Ascending aorta (tissue), 2 donors: ENCODE measurements at regions not wholly inside any gene's neighbourhood (a gene's known extent, or its start where the extent isn't known, plus 50 kb on each side); places are given as distances from the start of the nearest gene placed in this dataset.

Experiments
- DNase-seq, 2 donors: peaks; one replicate each; pipeline ENCODE4 v3.0.0-alpha.2; 2019; ENCODE audit warnings: low spot score in 2 of 2
- H3K27ac ChIP-seq, 2 donors: fragments of 200-600 bp; sonication (generic); one replicate each; pipeline ENCODE4 v1.5.1; 2016 to 2017; ENCODE audit warnings: mild to moderate bottlenecking in 1 of 2
- H3K27me3 ChIP-seq: fragments of 200-600 bp; sonication (generic); one replicate; pipeline ENCODE4 v1.5.1; 2017
- H3K36me3 ChIP-seq, 2 donors: fragments of 200-600 bp; sonication (generic); one replicate each; pipeline ENCODE4 v1.5.1; 2016
- H3K4me1 ChIP-seq, 2 donors: fragments of 200-600 bp; sonication (generic); one replicate each; pipeline ENCODE4 v1.5.1; 2016 to 2017; ENCODE audit warnings: mild to moderate bottlenecking in 1 of 2
- H3K4me3 ChIP-seq, 2 donors: fragments of 200-600 bp; sonication (generic); one replicate each; pipeline ENCODE4 v1.5.1; 2016 to 2017; ENCODE audit warnings: mild to moderate bottlenecking in 1 of 2
- H3K9me3 ChIP-seq, 2 donors: fragments of 200-600 bp; sonication (generic); one replicate each; pipeline ENCODE4 v1.5.1; 2016
- intact Hi-C: fragments of 100-400 bp; cut with DNase I; formaldehyde crosslinking; loops from one replicate; pipeline ENCODE4 v1.15.1; 2023
- TF ChIP-seq, protein P1 (sequence below), 3 experiments: fragments of 200-600 bp in 2 of 3; fragments of 450-650 bp in 1 of 3; sonication (generic) in 2 of 3; IDR thresholded peaks; one replicate each; pipeline ENCODE4 v1.5.1; 2016 to 2019; ENCODE audit warnings: antibody characterized with exemption in 3 of 3, mild to moderate bottlenecking in 1 of 3, moderate library complexity in 1 of 3

DNA sequence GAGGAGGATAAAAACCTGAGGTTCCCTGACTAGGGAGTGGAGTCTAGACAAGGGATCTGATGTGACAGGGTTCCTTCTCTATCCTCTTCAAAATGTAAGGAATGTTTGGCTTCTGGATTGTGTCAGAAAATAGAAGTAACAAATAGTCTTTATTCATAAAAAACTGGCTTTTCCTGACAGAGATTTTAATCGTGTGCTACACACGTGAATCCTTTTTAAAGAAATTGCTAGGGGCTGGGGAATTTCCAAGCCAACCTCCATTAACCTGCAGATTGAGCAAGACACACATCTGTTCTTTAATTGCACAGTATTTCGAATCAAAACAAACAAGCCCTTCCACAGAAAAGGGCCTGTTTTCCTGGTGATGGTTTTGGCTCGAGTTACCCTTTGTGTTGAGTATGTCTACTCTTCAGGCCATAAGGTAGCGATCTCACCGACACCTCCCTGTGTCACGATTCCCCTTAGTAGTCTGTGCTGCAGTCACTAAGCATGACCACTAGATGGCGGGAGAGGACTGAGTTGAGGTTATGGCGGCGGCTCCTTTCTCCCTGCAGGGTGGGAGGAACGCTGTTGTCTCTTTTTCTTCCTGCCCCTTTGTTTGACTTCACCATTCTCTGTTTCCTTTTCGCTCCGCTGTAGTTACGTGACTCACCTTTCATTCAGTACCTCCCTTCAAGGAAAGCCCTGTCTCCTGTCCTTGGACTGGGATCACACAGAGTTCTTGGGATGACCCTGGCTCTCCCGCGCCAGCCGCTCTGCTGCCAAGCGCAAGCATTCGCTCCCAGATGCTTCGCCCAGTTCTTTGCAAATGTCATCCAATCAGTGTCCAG lies 137.1 kb upstream of the SLC24A2 start:
- Histone ChIP-seq H3K27ac (no peak overlapping the region), H3K4me1 (no peaks in the 10 kb centered on the region), H3K27me3 (no peaks in the 10 kb centered on the region), H3K36me3 (no peaks in the 10 kb centered on the region), H3K9me3 (no peaks in the 10 kb centered on the region), H3K4me3 (peak overlapping the region; percentile 42 to 54)
- DNase-seq: peak in 1 of 2 donors; percentile 74
- intact Hi-C loops: loop anchor here (2.0 to 10.0 kb wide), 3 partner anchors 429 to 1186 kb away; no protein-coding TSS in a partner anchor
- TF ChIP-seq, protein P1, sequence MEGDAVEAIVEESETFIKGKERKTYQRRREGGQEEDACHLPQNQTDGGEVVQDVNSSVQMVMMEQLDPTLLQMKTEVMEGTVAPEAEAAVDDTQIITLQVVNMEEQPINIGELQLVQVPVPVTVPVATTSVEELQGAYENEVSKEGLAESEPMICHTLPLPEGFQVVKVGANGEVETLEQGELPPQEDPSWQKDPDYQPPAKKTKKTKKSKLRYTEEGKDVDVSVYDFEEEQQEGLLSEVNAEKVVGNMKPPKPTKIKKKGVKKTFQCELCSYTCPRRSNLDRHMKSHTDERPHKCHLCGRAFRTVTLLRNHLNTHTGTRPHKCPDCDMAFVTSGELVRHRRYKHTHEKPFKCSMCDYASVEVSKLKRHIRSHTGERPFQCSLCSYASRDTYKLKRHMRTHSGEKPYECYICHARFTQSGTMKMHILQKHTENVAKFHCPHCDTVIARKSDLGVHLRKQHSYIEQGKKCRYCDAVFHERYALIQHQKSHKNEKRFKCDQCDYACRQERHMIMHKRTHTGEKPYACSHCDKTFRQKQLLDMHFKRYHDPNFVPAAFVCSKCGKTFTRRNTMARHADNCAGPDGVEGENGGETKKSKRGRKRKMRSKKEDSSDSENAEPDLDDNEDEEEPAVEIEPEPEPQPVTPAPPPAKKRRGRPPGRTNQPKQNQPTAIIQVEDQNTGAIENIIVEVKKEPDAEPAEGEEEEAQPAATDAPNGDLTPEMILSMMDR (IDR thresholded peaks at IDR 0.05): peak; percentile 76 to 97 (median 90)

DNA sequence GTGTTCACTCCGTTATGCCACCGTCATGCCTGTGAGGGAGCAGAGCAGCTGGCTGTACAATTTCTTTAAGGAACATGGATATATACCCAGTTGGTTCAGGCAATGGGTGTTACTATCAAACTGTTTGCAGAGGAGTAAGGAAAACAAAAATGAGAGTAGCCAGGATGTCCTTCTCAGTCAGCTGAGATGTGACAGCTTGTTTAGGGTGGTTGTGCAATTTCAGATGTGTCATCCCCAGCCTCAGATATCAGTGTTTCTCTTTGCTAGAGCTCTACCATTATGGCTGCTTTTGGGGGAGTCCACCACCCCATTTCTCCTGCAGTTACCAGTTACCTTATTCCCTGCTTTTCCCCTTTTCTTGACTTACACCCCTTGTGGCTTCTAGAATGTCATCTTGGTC lies 135.2 kb upstream of the SLC24A2 start:
- no peaks in the 10 kb centered on the region for H3K36me3 ChIP-seq
- DNase-seq: no peak
- no peak overlapping the region for H3K27ac ChIP-seq
- no peak overlapping the region for H3K4me3 ChIP-seq
- intact Hi-C loops: loop anchor here (10.0 kb wide), 1 partner anchor 431 kb away; no protein-coding TSS in a partner anchor
- TF ChIP-seq, protein P1 (IDR thresholded peaks at IDR 0.05): no peak
- H3K4me1 ChIP-seq: no peaks in the 10 kb centered on the region
- no peaks in the 10 kb centered on the region for H3K27me3 ChIP-seq
- H3K9me3 ChIP-seq: no peaks in the 10 kb centered on the region

DNA sequence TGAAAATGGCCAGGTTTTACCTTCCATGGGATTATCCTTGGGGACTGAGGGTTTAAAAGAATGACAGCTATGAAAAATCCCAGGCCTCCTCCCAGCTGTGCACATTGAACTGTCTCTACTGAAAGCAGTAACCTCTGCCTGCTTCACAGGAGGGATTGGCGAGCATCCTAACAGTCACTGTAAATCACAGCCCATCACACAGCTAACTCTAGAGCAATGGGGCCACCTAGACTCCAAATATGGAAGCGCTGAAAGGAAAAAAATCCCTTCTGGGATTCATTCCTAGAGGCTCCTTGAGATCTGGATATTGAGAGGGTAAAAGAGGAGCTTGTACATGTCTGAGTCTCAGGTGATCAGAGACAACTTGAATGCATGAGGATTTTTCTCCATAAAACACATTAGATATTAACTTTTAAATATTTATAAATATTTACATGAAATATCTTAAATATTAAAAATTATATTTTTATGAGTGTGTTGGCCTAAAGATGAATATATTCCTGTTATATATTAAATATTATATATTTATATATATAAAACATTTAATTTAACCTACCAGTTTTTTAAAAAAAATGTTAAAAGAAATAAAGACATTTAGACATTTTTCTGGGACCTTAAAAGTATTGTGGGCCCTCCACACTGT lies 133.8 kb upstream of the SLC24A2 start:
- H3K9me3 ChIP-seq: no peaks in the 10 kb centered on the region
- H3K36me3 ChIP-seq: no peaks in the 10 kb centered on the region
- DNase-seq: no peak
- no peaks in the 10 kb centered on the region for H3K27me3 ChIP-seq
- H3K4me1 ChIP-seq: no peaks in the 10 kb centered on the region
- TF ChIP-seq, protein P1 (IDR thresholded peaks at IDR 0.05): no peak
- H3K4me3 ChIP-seq: no peak overlapping the region
- intact Hi-C loops: loop anchor here (10.0 kb wide), 1 partner anchor 432 kb away; no protein-coding TSS in a partner anchor
- no peak overlapping the region for H3K27ac ChIP-seq

DNA sequence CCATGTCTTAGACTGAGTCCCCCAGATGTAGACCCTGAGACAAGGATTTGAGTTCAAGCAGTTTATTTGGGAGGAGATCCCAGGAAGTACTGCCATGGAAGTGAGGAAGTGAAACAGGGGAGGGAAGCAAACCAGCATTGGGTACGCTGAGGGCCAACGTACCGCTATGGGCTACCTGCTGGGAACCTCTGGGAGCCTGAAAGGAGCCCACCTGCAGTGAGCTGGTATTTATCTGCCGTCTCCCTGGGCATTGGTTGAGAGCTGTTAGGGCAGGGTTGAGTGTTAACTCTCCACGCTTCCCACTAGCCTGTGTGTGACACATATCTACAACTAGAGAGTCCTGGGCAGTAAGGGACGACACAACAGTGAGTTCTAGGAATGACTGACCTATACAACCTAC lies 131.6 kb upstream of the SLC24A2 start:
- H3K36me3 ChIP-seq: no peaks in the 10 kb centered on the region
- H3K27me3 ChIP-seq: no peaks in the 10 kb centered on the region
- H3K4me3 ChIP-seq: no peak overlapping the region
- intact Hi-C loops: loop anchor here (10.0 kb wide), 1 partner anchor 434 kb away; no protein-coding TSS in a partner anchor
- H3K9me3 ChIP-seq: no peaks in the 10 kb centered on the region
- H3K4me1 ChIP-seq: no peaks in the 10 kb centered on the region
- TF ChIP-seq, protein P1 (IDR thresholded peaks at IDR 0.05): no peak
- no peak for DNase-seq
- no peak overlapping the region for H3K27ac ChIP-seq

DNA sequence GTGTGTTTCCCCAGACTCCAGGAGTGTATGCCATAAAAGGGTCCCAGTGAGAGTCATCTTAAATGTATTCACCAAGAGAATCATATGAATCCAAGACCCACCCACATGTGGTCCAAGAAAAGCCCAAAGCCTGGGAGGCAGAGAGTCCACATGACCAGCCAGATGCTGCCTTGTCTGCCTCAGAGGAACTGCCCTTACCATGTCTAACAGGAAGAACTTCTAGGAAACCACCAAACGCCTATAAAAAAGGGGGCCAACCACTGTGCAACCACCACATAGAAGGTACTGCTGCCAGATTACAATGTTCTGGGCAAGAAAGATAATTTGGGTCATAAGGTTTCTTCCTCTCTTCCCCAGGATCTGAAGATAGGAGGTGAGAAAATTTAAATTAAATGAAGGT lies 129.8 kb upstream of the SLC24A2 start:
- Histone ChIP-seq H3K27ac (no peak overlapping the region), H3K4me3 (no peak overlapping the region), H3K27me3 (no peaks in the 10 kb centered on the region), H3K4me1 (no peaks in the 10 kb centered on the region), H3K36me3 (no peaks in the 10 kb centered on the region), H3K9me3 (no peaks in the 10 kb centered on the region)
- TF ChIP-seq, protein P1 (IDR thresholded peaks at IDR 0.05): no peak
- DNase-seq: no peak
- intact Hi-C loops: no loop called here
